HFF-Myc (cell line): ENCODE measurements at regions not wholly inside any gene's neighbourhood (a gene's known extent, or its start where the extent isn't known, plus 50 kb on each side); places are given as distances from the start of the nearest gene placed in this dataset.

ENCODE experiments used
- DNase-seq: peaks from one replicate; pipeline ENCODE4 v3.0.0-alpha.2; 2011; ENCODE audit warnings: low read depth; ENCODE audit errors: extremely low read depth
- H3K4me3 ChIP-seq: replicated peaks from 2 replicates; pipeline ENCODE4 v1.5.1; 2011; ENCODE audit warnings: low read depth, mild to moderate bottlenecking, control low read depth, low read length
- TF ChIP-seq, protein P1 (sequence below): IDR thresholded peaks from 2 replicates; pipeline ENCODE4 v1.5.1; 2012; ENCODE audit warnings: mild to moderate bottlenecking, low read depth, low read length, control low read depth; ENCODE audit errors: missing control alignments

- TF ChIP-seq, protein P1, sequence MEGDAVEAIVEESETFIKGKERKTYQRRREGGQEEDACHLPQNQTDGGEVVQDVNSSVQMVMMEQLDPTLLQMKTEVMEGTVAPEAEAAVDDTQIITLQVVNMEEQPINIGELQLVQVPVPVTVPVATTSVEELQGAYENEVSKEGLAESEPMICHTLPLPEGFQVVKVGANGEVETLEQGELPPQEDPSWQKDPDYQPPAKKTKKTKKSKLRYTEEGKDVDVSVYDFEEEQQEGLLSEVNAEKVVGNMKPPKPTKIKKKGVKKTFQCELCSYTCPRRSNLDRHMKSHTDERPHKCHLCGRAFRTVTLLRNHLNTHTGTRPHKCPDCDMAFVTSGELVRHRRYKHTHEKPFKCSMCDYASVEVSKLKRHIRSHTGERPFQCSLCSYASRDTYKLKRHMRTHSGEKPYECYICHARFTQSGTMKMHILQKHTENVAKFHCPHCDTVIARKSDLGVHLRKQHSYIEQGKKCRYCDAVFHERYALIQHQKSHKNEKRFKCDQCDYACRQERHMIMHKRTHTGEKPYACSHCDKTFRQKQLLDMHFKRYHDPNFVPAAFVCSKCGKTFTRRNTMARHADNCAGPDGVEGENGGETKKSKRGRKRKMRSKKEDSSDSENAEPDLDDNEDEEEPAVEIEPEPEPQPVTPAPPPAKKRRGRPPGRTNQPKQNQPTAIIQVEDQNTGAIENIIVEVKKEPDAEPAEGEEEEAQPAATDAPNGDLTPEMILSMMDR: no peak
- no peak overlapping the region for H3K4me3 ChIP-seq
- DNase-seq: no peak
These were observed 467.9 kb upstream of the SYT4 start for GRCh38 chr18:43744960-43745745.

- no peak for DNase-seq
- TF ChIP-seq, protein P1: no peak
- H3K4me3 ChIP-seq: no peak overlapping the region
These were observed 473.9 kb upstream of the SYT4 start for GRCh38 chr18:43751203-43751602.

GRCh38 chr18:43751835-43752234, 474.5 kb upstream of the SYT4 start:
- TF ChIP-seq, protein P1: no peak
- H3K4me3 ChIP-seq: no peak overlapping the region
- no peak for DNase-seq

- no peak for DNase-seq
- no peak overlapping the region for H3K4me3 ChIP-seq
These were observed 480.0 kb upstream of the SYT4 start for GRCh38 chr18:43757273-43757672.

GRCh38 chr18:43758734-43759133, 481.4 kb upstream of the SYT4 start:
- TF ChIP-seq, protein P1: no peak
- no peak for DNase-seq

More at GRCh38 chr18:43757273-43757672, 480.0 kb upstream of the SYT4 start:
- TF ChIP-seq, protein P1: no peak

GRCh38 chr18:43760010-43760409, 482.7 kb upstream of the SYT4 start:
- TF ChIP-seq, protein P1: no peak
- DNase-seq: no peak
- H3K4me3 ChIP-seq: no peak overlapping the region

More at GRCh38 chr18:43758734-43759133, 481.4 kb upstream of the SYT4 start:
- H3K4me3 ChIP-seq: no peak overlapping the region

DNA sequence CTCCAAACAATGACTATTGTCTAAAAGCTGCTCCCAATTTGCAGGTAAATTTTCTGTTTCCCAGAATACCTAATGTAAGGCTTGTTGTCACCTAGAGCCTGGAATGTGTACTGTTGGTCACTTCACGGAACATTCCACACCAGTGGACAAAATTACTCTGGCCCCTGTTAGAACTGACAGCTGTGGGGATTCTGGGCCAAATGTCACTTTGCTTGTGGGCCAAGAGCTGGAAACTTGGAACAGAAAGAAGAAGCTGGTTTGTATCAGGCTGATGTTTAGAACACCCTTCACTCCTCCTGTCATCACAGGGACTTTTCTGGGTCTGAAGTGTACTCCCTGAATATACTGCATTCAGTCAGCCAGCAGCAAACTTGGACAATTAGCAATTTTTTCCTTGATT, 495.6 kb upstream of the SYT4 start:
- TF ChIP-seq, protein P1: no peak
- H3K4me3 ChIP-seq: no peak overlapping the region
- DNase-seq: no peak
